HL-60/S4 treated with retinoic acid at 250 ng/mL for 4 days and 3 days (cell line): ENCODE measurements at regions not wholly inside any gene's neighbourhood (a gene's known extent, or its start where the extent isn't known, plus 50 kb on each side); places are given as distances from the start of the nearest gene placed in this dataset.

Source experiments
- in situ Hi-C: fragments of 300-500 bp; cut with MboI; formaldehyde crosslinking; loops from 2 replicates; pipeline ENCODE4 v1.7.0; 2022; ENCODE audit warnings: low sequenced_read_pairs

DNA sequence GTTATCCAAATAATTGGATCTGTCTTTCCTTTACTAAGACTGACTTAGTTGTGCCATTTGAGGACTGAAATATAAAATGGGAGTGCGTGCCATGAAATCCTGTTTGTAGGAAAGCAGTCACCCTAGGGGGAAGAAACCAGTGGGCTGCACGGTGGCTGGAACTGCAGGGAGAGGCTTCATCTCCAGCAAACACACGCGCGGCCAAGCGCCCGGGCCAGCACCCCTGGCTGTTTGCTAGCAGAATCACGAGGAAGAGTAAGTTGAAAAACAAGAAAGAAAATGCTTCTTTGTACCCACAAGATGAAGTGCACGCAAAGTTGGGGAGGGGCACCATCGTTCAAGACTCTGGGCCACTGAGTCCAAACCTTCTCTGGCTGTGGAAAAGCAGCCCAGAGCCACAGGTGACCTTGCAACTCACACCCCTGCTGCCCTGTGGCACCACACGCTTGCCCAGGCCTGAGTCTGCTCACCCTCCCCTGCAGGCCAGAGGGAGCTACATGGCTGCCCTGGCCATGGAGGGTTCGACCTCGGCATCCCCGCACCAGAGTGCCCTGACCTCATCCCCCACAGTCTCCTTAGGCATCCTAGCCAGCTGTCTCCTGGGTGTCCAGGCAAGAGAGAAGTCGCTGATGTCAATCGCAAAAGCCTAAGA is 55.2 kb downstream of the IRX2 start:
- in situ Hi-C loops = no loop called here

DNA sequence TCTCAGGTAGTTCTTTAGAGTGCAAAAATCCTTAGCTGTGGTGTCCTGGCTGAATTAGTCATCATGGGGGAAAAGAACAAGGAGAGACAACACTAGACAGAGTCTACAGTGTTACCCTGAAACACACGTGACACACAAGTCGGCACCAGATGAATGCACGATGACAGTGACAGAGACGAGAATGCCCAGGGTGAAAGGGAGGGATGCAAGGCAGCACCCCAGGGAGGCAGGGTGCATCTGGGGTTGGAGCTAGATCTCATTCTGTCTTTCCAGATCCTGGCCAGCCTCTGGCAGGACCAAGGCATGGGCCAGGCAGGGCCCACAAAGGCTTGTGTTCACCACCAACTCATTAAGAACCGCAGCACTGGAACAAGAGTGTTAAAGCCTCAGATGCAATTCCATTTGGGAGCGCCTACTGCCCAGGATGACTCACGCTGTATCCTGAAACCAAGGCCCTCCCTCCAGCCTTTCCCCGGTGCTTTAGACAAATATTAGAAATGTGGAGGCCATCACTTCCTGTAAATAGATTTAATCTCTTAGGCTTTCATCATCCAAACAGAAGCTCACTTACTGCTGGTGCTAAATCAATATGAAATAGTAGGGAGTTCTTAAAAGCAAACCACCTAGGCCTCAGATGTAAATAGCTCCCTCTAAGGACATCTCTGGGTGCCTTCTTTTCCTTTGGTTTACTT is 56.1 kb downstream of the IRX2 start:
- in situ Hi-C loops = no loop called here

DNA sequence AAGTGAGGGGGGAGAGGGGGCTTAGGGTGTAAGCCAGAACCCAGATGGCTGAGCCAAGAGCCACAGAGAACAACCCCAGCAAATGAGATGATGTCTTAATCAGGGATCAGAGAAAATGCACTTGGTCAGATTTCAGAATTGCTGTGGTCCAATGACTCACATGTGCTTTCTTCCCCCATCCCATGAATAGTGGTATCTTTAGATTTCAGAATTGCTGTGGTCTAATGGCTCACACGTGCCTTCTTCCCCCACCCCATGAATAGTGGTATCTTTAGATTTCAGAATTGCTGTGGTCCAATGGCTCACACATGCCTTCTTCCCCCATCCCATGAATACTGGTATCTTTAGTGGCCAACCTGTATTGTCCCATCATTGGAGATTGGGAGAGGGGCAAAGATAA is 59.9 kb downstream of the IRX2 start:
- in situ Hi-C loops = no loop called here

DNA sequence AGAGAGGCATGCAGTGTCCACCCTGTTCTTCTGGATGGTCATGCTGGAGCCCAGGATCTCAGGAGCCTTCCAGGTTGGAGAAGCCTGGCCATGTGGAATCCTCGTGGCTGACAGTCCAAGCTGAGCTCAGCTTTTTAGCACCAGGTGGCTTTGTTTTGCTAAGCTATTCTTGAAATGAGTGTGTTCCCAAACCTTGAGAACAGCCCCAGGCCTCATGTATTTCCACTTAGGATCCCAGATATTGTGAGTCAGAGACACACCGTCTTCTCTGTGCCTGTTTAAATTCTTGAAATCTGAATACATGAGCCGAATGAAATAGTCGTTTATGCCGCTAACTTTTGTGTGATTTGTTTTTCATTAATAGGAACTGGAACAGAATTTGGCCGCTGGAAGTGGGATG is 61.2 kb downstream of the IRX2 start:
- in situ Hi-C loops = no loop called here

DNA sequence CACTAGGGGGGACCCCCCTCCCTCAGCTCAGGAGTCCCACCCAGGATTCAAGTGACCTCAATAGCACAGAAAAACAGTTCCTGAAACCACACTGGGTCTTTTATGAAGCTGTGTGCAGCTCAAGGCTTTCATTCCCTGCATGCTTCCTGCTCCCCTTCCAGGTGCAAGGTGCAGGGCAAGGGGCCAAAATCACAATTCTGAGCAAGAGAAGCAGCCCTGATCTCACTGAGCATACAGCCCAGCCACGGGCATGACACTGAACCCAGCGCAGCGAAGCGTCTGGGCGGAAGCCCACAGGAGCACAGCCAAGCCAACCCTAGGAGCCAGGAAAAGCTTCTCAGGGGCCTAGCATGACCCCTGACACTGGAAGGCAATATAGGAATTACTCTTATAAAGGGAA is 62.9 kb downstream of the IRX2 start:
- in situ Hi-C loops = no loop called here

DNA sequence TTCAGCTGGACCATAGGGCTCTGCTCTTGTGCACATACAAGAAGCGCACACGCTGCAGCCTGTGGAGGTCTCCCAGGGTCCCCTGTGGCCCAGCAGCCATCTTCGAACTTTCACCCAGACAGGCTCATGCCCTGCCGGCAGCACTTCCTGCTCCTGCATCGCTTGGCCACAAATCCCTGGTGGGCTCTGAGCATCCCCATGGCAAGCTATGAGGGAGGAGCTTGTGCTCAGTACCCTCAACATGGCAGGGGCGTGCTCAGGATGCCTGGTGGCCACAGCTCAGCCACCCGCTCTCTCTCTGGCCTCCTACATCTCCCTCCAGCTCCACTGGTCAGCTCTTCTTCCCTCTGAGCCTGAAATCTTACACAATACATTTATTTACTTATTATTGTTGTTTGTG is 63.7 kb downstream of the IRX2 start:
- in situ Hi-C loops = no loop called here

DNA sequence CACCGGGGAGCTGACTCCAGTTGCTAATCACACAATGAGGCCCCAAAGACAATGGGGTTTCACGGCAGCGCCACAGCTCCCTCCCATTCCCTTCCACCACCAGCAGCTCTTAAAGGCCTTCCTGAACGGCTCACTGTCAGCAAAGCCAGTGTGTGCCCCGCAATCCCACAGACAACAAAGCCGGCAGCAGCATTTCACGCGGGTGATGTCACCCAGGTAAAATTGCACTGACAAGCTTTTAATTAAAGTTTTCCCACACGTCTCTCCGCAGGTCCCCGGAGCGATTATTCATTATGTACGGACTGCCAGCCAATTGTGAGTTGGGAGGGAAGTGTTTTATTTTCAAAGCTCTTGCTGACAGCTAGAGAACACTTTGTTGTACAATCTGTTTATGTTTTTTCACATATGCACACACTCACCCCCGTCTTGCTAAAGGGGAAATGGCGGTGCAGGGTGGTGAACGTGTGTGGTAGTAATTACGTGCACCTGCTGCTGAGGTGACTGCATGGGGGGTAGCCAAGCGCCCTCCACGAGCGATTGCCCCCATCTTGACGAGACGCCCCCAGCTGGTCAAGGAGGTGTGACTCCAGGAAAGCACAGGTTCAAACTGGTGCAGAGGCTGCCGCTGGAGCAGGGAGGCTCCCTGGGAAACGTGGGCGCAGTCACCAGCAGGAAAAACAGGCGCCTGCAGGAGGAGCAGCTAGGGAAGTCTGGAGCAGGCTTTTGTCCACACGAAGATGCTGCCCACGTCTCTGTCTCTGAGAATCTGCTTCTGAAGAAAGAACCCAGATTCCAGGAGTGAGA is 65.0 kb downstream of the IRX2 start:
- in situ Hi-C loops = no loop called here

DNA sequence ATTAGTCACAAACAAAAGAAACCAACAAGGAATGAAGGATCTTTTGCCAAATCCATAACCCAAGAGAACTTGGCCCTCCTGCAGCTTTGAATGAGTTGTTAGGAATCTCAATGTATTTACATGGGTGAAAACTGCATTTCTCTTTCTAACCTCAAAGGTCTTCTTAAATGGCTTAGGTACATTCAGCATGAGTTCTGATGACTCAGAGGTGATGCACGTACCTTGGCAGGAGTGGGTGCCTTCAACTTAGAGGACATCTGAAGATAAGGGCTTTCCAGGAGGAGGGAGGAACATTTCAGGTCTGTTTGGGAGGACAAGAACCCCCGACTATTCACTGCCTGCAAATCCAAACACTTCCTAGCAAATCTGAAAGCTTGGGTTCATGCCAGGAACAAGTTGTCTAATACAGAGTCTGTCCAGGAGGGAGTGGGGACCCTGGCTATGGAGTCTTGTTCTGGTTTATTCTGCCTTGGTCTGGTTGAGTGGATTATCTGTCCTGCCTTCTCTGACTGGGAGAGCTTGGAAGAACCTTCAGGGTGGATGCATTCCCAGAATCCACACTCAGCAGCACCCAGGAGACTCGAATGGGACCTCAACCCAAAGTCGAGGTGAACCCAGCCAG is 65.7 kb downstream of the IRX2 start:
- in situ Hi-C loops = no loop called here

DNA sequence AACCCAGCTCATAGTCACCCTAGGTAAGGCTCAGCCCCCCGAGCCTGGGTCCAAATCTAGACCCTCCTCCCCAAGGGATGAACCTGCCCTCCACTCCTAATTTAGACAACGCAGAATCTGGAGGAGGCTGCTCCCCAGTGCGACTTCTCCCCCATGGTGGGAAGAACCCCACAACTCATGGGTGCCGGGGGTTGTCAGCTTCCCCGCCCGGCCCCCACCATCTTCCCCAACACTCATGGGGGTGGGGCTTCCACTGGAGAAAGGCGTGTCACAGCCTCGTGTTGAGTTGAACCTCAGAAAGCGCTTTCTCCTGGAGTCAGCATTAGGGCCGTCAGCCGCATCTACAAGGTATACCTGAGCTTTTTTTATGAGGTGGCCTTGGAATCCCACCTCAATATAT is 66.9 kb downstream of the IRX2 start:
- in situ Hi-C loops = no loop called here

DNA sequence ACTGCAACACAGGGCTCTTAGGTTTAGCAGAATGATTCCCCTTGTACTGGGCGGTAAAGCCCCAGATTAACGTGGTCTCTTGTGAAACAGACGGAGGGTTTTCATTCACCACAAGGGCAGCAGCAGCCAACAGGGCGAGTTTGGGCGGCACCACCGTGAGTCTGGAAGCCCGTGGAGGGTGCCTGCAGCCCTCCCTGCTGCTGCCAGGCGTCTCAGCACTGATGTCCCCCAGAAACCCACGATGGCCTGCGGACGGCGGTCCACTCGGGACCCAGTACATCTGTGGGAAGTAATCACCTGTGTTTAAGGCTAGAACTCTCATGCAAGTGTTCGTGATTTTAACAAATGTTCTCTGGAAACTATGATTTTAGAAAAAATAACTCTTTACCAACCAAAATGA is 67.8 kb downstream of the IRX2 start:
- in situ Hi-C loops = no loop called here

DNA sequence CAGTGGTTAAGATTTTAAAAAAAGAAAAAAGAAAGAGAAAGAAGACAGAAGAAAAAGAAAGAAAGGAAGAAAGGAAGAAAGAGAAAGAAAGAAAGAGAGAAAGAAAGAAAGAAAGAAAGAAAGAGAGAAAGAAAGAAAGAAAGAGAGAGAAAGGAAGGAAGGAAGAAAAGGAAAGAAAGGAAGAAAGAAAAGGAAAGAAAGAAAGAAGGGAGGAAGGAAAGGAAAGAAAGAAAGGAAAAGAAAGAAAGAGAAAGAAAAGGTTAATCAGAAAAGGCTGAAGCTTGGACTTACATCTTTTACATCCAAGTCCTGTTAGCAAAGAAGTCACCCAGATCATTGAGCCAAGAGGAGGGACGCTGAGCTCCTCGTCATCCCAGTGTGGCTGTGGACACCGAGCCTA is 70.0 kb downstream of the IRX2 start:
- in situ Hi-C loops = no loop called here

DNA sequence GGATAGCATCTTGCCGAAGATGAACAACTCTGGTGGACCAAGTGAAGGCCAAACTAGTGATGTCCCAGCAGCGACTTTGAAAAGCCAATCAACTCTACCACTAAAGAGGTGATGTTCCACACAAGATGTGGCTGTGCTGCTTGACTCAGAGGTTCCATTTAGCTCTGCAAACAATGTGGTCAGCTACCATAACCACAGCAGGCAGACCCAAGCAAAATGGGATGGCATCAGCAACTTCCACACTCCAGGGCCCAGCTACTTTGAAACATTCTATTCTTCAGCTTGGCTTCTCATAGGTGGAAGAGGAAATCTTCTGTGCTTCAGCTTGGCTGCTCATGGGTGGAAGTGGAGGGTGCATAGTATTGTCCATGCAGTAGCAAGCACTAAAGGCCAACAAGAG is 70.5 kb downstream of the IRX2 start:
- in situ Hi-C loops = no loop called here

DNA sequence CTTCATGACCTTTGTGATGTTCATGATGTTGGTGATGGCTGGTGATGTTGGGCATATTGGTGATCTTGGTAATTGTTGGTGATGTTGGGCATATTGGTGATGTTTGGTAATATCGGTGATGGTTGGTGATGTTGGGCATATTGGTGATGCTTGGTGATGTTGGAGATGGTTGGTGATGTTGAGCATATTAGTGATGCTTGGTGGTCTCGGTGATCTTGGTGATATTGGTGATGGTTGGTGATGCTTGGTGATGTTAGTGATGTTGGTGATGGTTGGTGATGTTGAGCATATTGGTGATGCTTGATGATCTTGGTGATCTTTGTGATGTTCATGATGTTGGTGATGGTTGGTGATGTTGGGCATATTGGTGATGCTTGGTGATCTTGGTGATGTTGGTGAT is 73.8 kb downstream of the IRX2 start:
- in situ Hi-C loops = no loop called here

DNA sequence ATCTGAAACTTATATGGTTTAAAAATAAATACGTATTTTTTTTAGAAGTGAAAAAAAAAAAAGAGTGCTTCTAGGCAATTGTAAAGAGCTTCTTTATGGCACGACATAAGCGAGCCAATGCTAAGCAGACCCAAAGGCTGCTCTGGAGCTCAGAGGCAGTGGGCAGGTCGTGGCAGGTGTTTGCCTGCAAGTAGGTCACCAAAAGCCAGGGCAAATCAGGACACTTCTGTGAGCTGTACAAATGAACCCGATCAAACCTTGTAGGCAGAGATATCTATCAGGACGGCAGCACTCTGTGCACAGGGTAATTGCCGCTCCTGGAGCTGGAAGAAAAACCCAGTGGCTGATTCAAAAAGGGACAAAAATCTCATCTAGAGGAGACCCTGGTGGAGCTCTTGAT is 75.9 kb downstream of the IRX2 start:
- in situ Hi-C loops = no loop called here

DNA sequence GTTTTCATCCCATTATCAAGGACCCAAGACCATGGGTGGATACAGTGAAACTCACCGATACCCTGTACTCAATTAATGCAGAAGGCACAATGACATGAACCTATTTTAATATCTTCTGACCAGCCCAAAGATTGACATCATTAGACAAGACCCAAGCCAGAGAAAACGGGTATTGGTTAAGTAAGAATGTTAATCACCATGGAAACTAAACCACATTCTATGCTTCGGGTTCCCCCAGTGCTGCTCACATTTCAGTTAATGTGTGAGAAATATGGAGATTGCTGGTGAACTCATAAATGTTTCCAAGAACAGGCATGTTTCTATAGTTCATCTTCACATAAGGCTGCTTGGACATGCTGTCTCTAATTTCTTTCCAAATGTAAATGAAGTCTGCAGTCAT is 77.0 kb downstream of the IRX2 start:
- in situ Hi-C loops = no loop called here

DNA sequence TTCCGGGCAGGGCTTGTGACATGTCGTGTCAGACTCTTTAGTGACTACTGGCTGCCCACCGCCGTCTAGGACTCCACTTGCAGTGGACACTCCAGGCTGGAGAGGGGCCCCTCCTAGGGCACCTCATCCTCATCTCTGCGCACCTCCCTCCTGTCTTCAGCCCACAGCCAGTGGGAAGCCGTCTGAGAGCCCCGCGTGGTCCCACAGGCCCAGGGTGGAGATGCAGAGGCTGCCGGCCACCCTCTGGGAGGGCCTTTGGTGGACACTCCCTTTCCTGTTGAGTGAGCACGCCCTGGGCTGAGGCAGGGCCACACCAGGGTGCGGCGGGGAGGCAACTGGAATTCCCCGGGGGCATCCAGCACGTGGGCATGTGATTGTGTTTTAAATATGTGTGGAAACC is 80.5 kb downstream of the IRX2 start:
- in situ Hi-C loops = no loop called here

DNA sequence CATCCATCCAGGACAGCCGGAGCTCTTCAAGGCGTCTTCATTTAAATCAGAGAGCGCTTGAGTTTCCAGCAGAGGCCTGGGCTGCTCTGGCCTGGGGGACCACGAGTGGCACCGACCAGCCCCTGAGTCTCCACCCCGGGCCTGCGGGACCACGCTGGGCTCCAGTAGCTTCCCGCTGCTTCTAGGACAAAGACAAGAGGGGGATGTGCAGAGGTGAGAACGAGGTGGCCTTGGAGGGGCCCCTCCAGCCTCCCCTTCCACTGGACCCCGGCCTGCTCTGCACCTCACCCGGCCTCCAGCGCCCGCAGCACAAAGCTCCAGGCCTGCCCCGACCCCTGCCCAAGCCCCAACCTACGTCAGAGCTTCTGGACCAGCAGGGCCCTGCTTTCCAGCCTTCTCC is 81.6 kb downstream of the IRX2 start:
- in situ Hi-C loops = no loop called here

DNA sequence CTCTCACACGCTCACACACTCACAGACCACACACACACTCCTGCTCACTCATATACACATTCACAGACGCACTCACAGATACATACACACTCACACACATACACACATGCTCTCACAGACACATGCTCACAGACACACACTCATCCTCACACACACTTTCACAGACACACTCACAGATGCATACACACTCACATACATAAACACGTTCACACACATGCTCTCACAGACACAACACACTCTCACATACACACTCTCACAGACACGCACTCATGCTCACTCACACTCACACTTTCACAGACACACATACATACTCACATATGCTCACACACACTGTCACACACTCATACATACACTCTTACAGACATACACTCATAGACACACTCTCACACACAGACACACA is 82.2 kb downstream of the IRX2 start:
- in situ Hi-C loops = no loop called here

DNA sequence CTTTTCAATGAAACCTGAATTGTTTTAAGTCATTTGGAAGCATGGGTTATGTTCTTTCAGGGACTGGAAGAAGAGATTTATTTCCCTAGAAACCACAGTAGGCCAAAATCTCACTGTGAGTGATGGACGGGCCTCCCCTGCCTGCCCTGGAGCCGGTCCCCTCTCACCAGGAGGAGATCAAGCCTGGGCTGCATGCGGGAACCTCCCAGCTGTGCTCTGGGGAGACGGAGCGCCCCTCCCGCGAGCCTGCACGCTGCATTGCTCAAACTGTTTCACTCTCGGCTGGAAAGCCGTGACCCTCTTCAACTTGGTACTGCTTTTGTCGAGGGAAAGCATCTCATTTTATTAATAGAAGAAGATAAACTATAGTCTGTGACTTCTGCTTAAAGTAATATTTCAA is 85.4 kb downstream of the IRX2 start:
- in situ Hi-C loops = no loop called here

DNA sequence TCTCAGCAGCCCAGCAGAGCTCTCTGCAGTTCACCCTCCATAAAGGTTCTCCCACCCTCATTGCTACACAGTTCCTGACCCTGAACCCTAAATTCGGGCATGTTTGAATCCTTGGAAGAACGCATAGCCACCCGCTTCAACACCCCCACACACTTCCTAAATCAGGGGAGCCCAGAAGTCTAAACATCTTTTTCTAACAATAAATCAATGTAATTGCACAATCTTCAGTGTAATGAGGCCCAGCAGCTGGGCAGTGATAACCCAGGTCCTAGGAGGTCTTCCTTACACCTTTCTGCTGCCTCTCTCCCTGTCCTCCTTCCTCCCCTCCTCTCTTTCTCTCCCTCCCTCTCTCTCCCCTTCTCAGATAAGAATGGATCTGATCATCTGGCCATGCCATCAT is 88.0 kb downstream of the IRX2 start:
- in situ Hi-C loops = no loop called here

DNA sequence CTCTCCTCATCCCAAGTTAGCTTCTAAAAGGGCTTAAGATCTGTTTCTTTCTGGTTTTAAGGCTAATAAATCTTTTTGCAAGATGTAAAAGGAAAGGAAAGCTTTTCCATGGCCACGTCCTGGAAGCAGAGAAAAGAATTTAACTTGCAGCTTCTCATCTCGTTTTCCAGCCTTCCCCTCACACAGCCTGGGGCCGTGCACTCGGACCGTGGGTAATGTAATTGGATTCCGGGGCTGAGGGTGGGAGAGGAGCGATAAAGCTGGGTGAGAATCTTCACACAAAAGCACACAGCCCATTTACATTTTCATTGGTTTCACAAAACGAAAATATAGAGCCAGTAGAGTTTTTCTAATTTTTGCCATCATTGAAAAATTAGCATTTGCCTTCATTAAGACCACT is 91.2 kb downstream of the IRX2 start:
- in situ Hi-C loops = no loop called here
